GM12865 (cell line): ENCODE measurements at regions not wholly inside any gene's neighbourhood (a gene's known extent, or its start where the extent isn't known, plus 50 kb on each side); places are given as distances from the start of the nearest gene placed in this dataset.

Experiments
- DNase-seq: peaks from one replicate; pipeline ENCODE4 v3.0.0; 2010; ENCODE audit warnings: low read depth
- H3K4me3 ChIP-seq: 2 replicates; pipeline ENCODE4 v1.5.1; 2011; ENCODE audit warnings: mild to moderate bottlenecking, low read depth, low read length, control low read depth
- CTCF ChIP-seq: IDR thresholded peaks from 2 replicates; pipeline ENCODE4 v1.5.1; 2011; ENCODE audit warnings: low read length, control low read depth, low read depth, inconsistent platforms; ENCODE audit not compliant: insufficient read depth; ENCODE audit errors: missing control alignments

DNA sequence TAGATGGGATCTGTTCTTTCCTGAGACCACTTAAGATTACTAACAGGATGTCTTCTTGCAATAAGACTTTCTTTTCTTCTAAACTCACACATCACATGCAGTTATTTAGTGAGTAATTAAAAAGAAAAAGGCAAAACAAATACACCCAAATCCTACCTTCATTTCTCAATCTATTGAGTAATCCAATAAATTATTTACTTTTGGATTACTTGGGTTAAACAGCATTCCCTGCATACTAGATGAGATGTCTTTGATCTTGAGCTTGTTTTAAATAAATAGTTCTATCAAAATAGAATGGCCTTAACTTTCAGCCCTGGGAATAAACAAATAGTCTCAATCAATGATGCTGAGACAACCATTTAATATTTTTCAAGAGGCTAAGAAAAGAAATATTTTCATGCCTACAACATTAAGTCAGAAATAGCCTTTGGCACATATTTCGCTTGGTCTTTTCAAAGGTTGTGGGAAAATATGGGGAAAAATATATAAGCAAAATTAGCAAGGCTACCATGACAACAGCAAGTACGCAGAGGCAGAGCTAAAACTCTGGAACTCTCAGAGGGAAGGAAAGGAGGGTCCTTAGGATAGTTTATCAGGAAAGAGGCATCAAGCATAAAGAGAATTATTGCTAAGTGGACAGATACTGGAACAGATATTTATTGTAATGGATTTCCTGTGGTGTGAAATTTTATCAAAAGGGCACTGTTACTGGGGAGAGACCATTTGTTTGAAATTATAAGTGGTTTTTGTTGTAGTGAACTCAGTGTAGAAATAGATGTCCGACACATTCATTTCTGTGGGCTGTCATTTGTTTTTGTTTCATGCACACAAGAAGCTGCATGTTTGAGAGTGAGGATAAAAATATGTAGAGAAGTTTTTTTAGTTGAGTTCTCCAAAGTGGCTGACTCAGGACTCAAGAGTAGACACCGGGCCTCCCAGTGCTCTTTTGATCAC is 70.2 kb upstream of the CDH6 start:
- DNase-seq, result no peak
- no peak overlapping the region for H3K4me3 ChIP-seq
- TF ChIP-seq CTCF, result no peak

- no peak for DNase-seq
- H3K4me3 ChIP-seq, result no peak overlapping the region
- no peak for TF ChIP-seq CTCF
Observed at GRCh38 chr5:31121224-31121623, 72.3 kb upstream of the CDH6 start.

DNA sequence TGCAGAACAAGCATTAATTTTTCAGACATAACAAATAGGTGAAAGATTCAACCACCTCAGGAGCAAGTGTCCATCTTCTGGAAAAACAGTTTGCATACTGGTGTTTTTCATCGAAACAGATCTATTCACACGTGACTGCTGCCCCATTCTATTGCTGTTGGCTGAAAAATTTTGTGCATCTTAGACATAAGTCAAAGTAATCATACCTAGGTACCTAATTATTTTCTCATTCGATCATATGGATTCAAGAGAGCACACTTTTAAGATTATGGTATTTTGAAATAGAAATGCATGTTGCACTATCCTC is 72.9 kb upstream of the CDH6 start:
- DNase-seq, result no peak

DNA sequence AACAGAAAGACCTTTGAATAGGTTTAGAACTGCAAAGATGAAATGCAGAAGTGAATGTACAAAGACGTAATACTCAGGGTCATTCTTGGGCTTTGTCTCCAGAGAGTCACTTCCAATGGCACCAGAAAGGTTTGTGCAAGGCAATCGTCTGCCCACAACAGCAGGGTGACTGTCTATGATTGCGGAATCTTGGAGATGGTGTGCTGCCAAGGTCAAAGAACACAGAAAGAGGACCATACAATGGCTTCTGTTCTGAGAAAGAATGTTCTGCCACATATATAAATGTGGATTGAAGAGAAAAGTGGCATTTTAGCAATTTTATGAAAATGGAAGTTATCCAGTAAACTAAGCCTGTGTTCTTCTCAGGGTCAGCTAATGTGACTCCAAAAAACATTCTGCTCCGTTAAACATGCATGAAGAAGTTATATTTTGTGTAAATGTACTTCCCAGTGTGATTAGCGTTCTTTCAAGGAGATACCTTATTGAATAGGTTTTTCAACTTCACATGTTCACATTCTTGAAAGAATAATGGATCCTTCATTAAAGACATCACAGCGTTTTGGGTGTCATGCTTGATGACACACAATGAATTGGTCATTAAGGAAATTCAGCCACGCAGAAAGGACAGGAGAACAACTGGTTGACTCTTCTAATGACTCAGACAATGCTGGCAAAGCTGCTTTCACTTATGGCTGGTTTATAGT is 73.4 kb upstream of the CDH6 start:
- DNase-seq, result no peak
- no peak for TF ChIP-seq CTCF
- H3K4me3 ChIP-seq, result no peak overlapping the region

More for the DNA sequence above, 72.9 kb upstream of the CDH6 start:
- no peak overlapping the region for H3K4me3 ChIP-seq
- no peak for TF ChIP-seq CTCF

DNA sequence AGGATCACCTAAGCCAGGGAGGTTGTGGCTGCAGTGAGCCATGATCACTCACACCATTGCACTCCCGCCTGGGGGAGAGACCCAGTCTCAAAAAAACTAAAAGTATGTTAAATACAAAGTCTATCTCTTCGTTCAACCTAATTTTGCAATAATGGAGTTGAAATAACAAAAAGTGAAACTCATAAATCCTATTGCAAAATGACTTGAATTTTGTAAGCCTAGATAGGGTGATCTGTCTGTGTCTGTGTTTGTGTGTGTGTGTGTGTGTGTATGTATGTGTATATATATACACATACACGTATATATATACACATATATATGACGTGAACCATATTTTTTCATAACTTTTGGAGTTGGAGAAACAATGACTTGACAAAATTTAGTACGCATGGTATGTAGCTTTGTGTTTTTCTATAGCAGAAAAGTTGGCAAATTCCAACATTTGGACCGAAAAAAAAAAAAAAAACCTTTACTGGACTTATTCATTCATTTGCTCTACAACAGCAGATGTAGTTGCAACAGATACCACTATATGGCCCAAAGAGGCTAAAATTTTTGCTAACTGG is 76.9 kb upstream of the CDH6 start:
- H3K4me3 ChIP-seq, result no peak overlapping the region
- no peak for TF ChIP-seq CTCF
- DNase-seq, result no peak

DNA sequence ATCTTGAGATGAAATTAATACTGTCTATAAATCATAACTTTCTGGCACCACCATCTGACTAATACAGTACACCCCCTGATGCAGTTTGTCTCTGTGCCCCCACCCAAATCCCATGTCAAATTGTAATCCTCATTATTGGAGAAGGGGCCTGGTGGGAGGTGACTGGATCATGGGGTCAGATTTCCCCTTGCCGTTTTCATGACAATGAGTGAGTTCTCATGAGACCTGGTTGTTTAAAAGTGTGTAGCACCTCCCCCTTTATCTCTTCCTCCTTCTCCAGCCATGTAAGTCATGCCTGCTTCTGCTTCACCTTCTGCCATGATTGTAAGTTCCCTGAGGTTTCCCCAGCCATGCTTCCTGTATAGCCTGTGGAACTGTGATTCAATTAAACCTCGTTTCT is 78.7 kb upstream of the CDH6 start:
- H3K4me3 ChIP-seq, result no peak overlapping the region
- TF ChIP-seq CTCF, result no peak
- DNase-seq, result no peak
